Fibroblast of villous mesenchyme (primary cell): ENCODE measurements at regions not wholly inside any gene's neighbourhood (a gene's known extent, or its start where the extent isn't known, plus 50 kb on each side); places are given as distances from the start of the nearest gene placed in this dataset.

Experiments
- DNase-seq: peaks from one replicate; pipeline ENCODE4 v3.0.0-alpha.2; 2010; ENCODE audit warnings: low read depth
- H3K4me3 ChIP-seq: 2 replicates; pipeline ENCODE4 v1.5.1; 2011; ENCODE audit warnings: low read depth, mild to moderate bottlenecking, low read length
- CTCF ChIP-seq: IDR thresholded peaks from 2 replicates; pipeline ENCODE4 v1.5.1; 2012; ENCODE audit warnings: low read depth, mild to moderate bottlenecking, low read length; ENCODE audit not compliant: insufficient read depth

- H3K4me3 ChIP-seq, result no peak overlapping the region
- no peak for DNase-seq
- no peak for TF ChIP-seq CTCF
Measured at GRCh38 chr2:23215016-23215415, 170.0 kb upstream of the KLHL29 start.

- TF ChIP-seq CTCF, result no peak
- no peak overlapping the region for H3K4me3 ChIP-seq
- DNase-seq, result no peak
Measured at GRCh38 chr2:23219666-23220065, 165.3 kb upstream of the KLHL29 start.

GRCh38 chr2:23220513-23221094, 164.4 kb upstream of the KLHL29 start:
- no peak for TF ChIP-seq CTCF
- DNase-seq, result no peak
- no peak overlapping the region for H3K4me3 ChIP-seq

- TF ChIP-seq CTCF, result no peak
- no peak overlapping the region for H3K4me3 ChIP-seq
- no peak for DNase-seq
Measured at GRCh38 chr2:23221236-23221635, 163.7 kb upstream of the KLHL29 start.

- no peak for TF ChIP-seq CTCF
- no peak overlapping the region for H3K4me3 ChIP-seq
- DNase-seq, result no peak
Measured at GRCh38 chr2:23221901-23222300, 163.1 kb upstream of the KLHL29 start.

GRCh38 chr2:23230885-23231284, 154.1 kb upstream of the KLHL29 start:
- no peak for DNase-seq
- no peak for TF ChIP-seq CTCF
- H3K4me3 ChIP-seq, result no peak overlapping the region

- no peak overlapping the region for H3K4me3 ChIP-seq
- TF ChIP-seq CTCF, result no peak
- no peak for DNase-seq
Measured at GRCh38 chr2:23231865-23232264, 153.1 kb upstream of the KLHL29 start.
